HepG2 (cell line): ENCODE measurements at regions not wholly inside any gene's neighbourhood (a gene's known extent, or its start where the extent isn't known, plus 50 kb on each side); places are given as distances from the start of the nearest gene placed in this dataset.

ENCODE experiments used
- ATAC-seq: fragments of 200-7000 bp; cut with Tn5 transposase; 3 replicates; pipeline ENCODE4 v1.9.1; 2020; ENCODE audit warnings: mild to moderate bottlenecking, moderate library complexity
- BruUV-seq: library from RNA; stranded (reverse); fragments of 400-500 nt; replicated peaks from 2 replicates; lab custom pipeline; 2021; lab: Mats Ljungman, UMichigan
- CTCF ChIA-PET: fragments of 300-600 bp; formaldehyde crosslinking; extraction: SDS; loops from one replicate; lab custom pipeline; 2021; ENCODE audit warnings: low total read pairs, inconsistent platforms, low intra/inter-chr PET ratio; lab: Yijun Ruan, JAX
- POLR2A ChIA-PET: fragments of 350-600 bp; sonication (Branson Sonifier 250); formaldehyde crosslinking; loops from one replicate; lab custom pipeline; 2020; ENCODE audit warnings: antibody characterized with exemption, inconsistent platforms; lab: Yijun Ruan, JAX
- DNase-seq: peaks from one replicate; pipeline ENCODE4 v3.0.0-alpha.2; 2015; ENCODE audit warnings: low spot score
- FAIRE-seq: peaks from 3 replicates; lab custom pipeline; 2011; peaks lifted over from hg19 to GRCh38; lab: Jason Lieb, UNC
- H2AFZ ChIP-seq: one replicate; pipeline ENCODE4 v1.6.1; 2011; ENCODE audit warnings: low read length, inconsistent platforms
- H3K27ac ChIP-seq: fragments of 300-600 bp; 3 replicates; pipeline ENCODE4 v1.8.0; 2011; ENCODE audit warnings: mixed run types, mild to moderate bottlenecking, mixed read lengths, low read length, inconsistent platforms; ENCODE audit not compliant: insufficient read depth; ENCODE audit errors: extremely low read length
- H3K27me3 ChIP-seq, 2 experiments: fragments of 200-600 bp in 1 of 2; 2 replicates in 1 of 2; 3 replicates in 1 of 2; pipeline versions ENCODE4 v1.6.0 to v1.8.0; 2011; ENCODE audit warnings: low read length in 2 of 2, mild to moderate bottlenecking in 2 of 2, moderate library complexity in 2 of 2, inconsistent platforms in 1 of 2; ENCODE audit not compliant: insufficient read depth in 2 of 2, control insufficient read depth in 1 of 2
- H3K36me3 ChIP-seq, 2 experiments: fragments of 200-600 bp in 1 of 2; replicated peaks in 1 of 2; 2 replicates in 1 of 2; 3 replicates in 1 of 2; pipeline versions ENCODE4 v1.5.1 to v1.8.0; 2011; ENCODE audit warnings: low read length in 2 of 2, inconsistent platforms in 1 of 2; ENCODE audit not compliant: insufficient read depth in 2 of 2, control insufficient read depth in 1 of 2
- H3K4me1 ChIP-seq: 2 replicates; pipeline ENCODE4 v1.5.1; 2012; ENCODE audit warnings: low read length, inconsistent platforms; ENCODE audit not compliant: insufficient read depth
- H3K4me2 ChIP-seq: 2 replicates; pipeline ENCODE4 v1.6.0; 2011; ENCODE audit warnings: low read depth, low read length, inconsistent platforms
- H3K4me3 ChIP-seq, 3 experiments: fragments of 200-600 bp in 1 of 3; sonication (generic), shearing (Covaris generic) in 1 of 3; replicated peaks in 1 of 3; 2 replicates each; pipeline ENCODE4 v1.5.1; 2011 to 2016; ENCODE audit warnings: low read length in 3 of 3, inconsistent platforms in 2 of 3, low read depth in 2 of 3, mild to moderate bottlenecking in 2 of 3, control low read depth in 1 of 3, mixed read lengths in 1 of 3; ENCODE audit not compliant: insufficient read depth in 1 of 3
- H3K79me2 ChIP-seq: one replicate; pipeline ENCODE4 v1.6.1; 2011; ENCODE audit warnings: low read length, inconsistent platforms; ENCODE audit not compliant: insufficient read depth
- H3K9ac ChIP-seq: 2 replicates; pipeline ENCODE4 v1.6.0; 2011; ENCODE audit warnings: mild to moderate bottlenecking, low read depth, low read length, inconsistent platforms; ENCODE audit not compliant: insufficient read depth
- H3K9me3 ChIP-seq: 2 replicates; pipeline ENCODE4 v1.5.1; 2012; ENCODE audit warnings: mild to moderate bottlenecking, low read length
- H4K20me1 ChIP-seq: 2 replicates; pipeline ENCODE4 v1.6.0; 2011; ENCODE audit warnings: inconsistent platforms, mild to moderate bottlenecking, low read length, moderate library complexity; ENCODE audit not compliant: insufficient read depth
- ARID2 ChIP-seq: sonication (generic); formaldehyde crosslinking; IDR thresholded peaks from 2 replicates; pipeline ENCODE4 v1.8.1; 2022; ENCODE audit warnings: mild to moderate bottlenecking, missing genetic modification reagents, borderline replicate concordance
- CEBPG ChIP-seq: IDR thresholded peaks from 2 replicates; pipeline ENCODE4 v1.6.1; 2016
- ELF1 ChIP-seq: sonication (generic); formaldehyde crosslinking; IDR thresholded peaks from 2 replicates; pipeline ENCODE4 v1.4.0; 2020; ENCODE audit warnings: missing genetic modification reagents
- ETV6 ChIP-seq: sonication (generic); formaldehyde crosslinking; conservative IDR thresholded peaks from 2 replicates; pipeline ENCODE4 v1.4.0; 2020; ENCODE audit warnings: missing genetic modification reagents
- FOSL2 ChIP-seq: sonication (generic); formaldehyde crosslinking; IDR thresholded peaks from 2 replicates; pipeline ENCODE4 v1.4.0; 2020; ENCODE audit warnings: missing genetic modification reagents
- GRHL1 ChIP-seq: sonication (generic); formaldehyde crosslinking; conservative IDR thresholded peaks from 2 replicates; pipeline ENCODE4 v1.8.0; 2022; ENCODE audit warnings: missing genetic modification reagents
- MIXL1 ChIP-seq: IDR thresholded peaks from 2 replicates; pipeline ENCODE4 v1.6.1; 2016
- PHF8 ChIP-seq: sonication (generic); formaldehyde crosslinking; IDR thresholded peaks from 2 replicates; pipeline ENCODE4 v1.5.0; 2020; ENCODE audit warnings: missing genetic modification reagents
- POLR2AphosphoS2 ChIP-seq: IDR thresholded peaks from 2 replicates; pipeline ENCODE4 v1.6.1; 2011; ENCODE audit warnings: low read depth, low read length, improper control_type of control experiment
- ZHX1 ChIP-seq: sonication (generic); formaldehyde crosslinking; IDR thresholded peaks from 2 replicates; pipeline ENCODE4 v1.8.1; 2022; ENCODE audit warnings: low read depth, mild to moderate bottlenecking, missing genetic modification reagents
- ZNF703 ChIP-seq: sonication (generic); formaldehyde crosslinking; IDR thresholded peaks from 2 replicates; pipeline ENCODE4 v1.5.1; 2020; ENCODE audit warnings: missing genetic modification reagents, mild to moderate bottlenecking, moderate library complexity, borderline replicate concordance
- ZNF776 ChIP-seq: sonication (generic); formaldehyde crosslinking; IDR thresholded peaks from 2 replicates; pipeline ENCODE4 v1.4.0; 2020; ENCODE audit warnings: mild to moderate bottlenecking, missing genetic modification reagents
- in situ Hi-C: cut with HindIII; loops from 2 replicates; pipeline ENCODE4 v1.10.0; 2017; ENCODE audit warnings: low pct_unique_long_range_greater_than_20kb; ENCODE audit not compliant: extremely low pct_ligation_motif_present
- intact Hi-C: fragments of 100-400 bp; cut with micrococcal nuclease; formaldehyde crosslinking; loops from one replicate; pipeline ENCODE4 v1.10.0; 2022; ENCODE audit not compliant: unreplicated experiment
- TF ChIP-seq, protein P1 (sequence below): sonication (generic); formaldehyde crosslinking; IDR thresholded peaks from 2 replicates; pipeline ENCODE4 v1.4.0; 2020; ENCODE audit warnings: missing genetic modification reagents

- H3K36me3 ChIP-seq, result no peaks in the 10 kb centered on the region
These were observed 146.8 kb upstream of the KCNJ3 start for GRCh38 chr2:154551649-154552048.

More at GRCh38 chr2:154551649-154552048, 146.8 kb upstream of the KCNJ3 start:
- intact Hi-C loops (no loop called here), in situ Hi-C loops (no loop called here)
- no TSS peak for BruUV-seq
- H3K4me3 ChIP-seq, result no peak overlapping the region
- no peak overlapping the region for H3K27ac ChIP-seq
- no peak for ATAC-seq
- H3K9me3 ChIP-seq, result peaks cover 25% of the 10 kb centered on the region
- ChIA-PET POLR2A (no interaction called here), CTCF (no interaction called here)
- H3K4me2 ChIP-seq, result no peak overlapping the region
- H3K4me1 ChIP-seq, result no peaks in the 10 kb centered on the region
- no peaks in the 10 kb centered on the region for H3K79me2 ChIP-seq
- DNase-seq, result no peak
- H3K27me3 ChIP-seq, result no peaks in the 10 kb centered on the region
- no peak overlapping the region for H3K9ac ChIP-seq
- no peaks in the 10 kb centered on the region for H4K20me1 ChIP-seq
- TF ChIP-seq CEBPG (CRISPR knock-in tag), result no peak
- TF ChIP-seq ZNF776 (CRISPR knock-in tag), result no peak
- no peak for TF ChIP-seq FOSL2 (CRISPR knock-in tag)
- TF ChIP-seq GRHL1 (CRISPR knock-in tag), result no peak
- no peak for TF ChIP-seq MIXL1 (CRISPR knock-in tag)
- TF ChIP-seq ZHX1 (CRISPR knock-in tag), result no peak
- TF ChIP-seq ZNF703 (CRISPR knock-in tag), result no peak
- no peak for TF ChIP-seq ELF1 (CRISPR knock-in tag)
- TF ChIP-seq ETV6 (CRISPR knock-in tag), result no peak
- TF ChIP-seq, protein P1, sequence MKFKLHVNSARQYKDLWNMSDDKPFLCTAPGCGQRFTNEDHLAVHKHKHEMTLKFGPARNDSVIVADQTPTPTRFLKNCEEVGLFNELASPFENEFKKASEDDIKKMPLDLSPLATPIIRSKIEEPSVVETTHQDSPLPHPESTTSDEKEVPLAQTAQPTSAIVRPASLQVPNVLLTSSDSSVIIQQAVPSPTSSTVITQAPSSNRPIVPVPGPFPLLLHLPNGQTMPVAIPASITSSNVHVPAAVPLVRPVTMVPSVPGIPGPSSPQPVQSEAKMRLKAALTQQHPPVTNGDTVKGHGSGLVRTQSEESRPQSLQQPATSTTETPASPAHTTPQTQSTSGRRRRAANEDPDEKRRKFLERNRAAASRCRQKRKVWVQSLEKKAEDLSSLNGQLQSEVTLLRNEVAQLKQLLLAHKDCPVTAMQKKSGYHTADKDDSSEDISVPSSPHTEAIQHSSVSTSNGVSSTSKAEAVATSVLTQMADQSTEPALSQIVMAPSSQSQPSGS, result no peak
- no peak for TF ChIP-seq PHF8 (CRISPR knock-in tag)
- TF ChIP-seq ARID2 (CRISPR knock-in tag), result no peak
- TF ChIP-seq POLR2AphosphoS2, result no peak
- no peak for FAIRE-seq
- H2AFZ ChIP-seq, result no peak overlapping the region
